ENCODE measurements at regions not wholly inside any gene's neighbourhood (a gene's known extent, or its start where the extent isn't known, plus 50 kb on each side); places are given as distances from the start of the nearest gene placed in this dataset.
"Not testable (repeated sequence)": the region's sequence is repeated elsewhere in the genome, so short reads cannot be mapped to it uniquely, and the experiment has no call there.

DNA sequence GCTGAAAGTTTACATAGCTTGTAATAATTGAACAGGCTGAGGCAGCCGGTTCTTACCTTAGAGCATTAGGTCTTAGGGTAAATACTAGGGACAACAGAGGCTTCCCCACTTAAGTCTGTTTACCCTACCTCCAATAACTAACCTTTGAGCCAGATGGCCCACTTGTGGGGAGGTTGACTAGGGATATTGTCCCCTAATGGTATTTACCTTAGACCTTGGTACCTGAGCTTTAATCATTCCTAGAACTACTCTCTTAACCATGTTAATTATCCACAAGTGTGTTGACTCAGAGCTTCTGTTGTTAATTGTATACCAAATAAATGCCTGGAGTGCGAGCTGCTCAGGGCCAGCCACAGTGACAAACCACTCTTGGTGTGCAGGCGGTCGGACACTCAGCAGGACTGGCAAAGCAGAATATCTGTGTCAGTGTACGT, 299.2 kb downstream of the TRIML1 start:
- not testable (repeated sequence) for DNase-seq

DNA sequence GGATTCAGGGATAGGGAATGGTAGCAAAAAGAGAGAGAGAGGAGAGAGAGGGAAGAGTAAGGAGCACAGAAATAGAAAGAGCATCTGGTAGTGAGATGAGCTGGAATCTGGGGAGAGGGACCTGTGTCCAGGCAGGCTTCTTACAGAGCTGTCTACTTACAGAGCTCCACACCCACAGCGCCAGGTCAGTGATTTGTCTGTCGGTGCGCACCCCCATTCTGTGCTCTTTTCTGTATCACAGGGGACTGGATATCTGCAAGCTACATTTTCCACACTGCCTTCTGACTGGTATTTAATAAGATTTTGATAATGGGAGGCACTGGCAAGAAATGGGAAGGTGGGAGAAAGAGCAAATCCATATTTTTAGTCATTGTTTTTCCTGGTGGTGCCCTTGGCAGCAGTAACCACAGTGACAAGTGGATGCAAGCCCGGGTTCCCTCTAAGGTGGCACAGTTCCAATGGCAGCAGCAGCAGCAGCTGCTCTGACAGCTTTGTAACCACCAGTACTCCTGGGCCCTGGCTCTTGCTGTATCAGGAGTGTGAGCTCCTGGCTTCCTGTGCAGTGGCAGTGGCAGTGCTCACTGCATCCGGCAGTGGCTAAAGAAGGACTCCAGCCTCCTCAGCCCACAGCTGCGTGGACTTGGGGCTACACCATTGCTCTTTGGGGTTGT, 300.5 kb downstream of the TRIML1 start:
- no peak for DNase-seq

DNA sequence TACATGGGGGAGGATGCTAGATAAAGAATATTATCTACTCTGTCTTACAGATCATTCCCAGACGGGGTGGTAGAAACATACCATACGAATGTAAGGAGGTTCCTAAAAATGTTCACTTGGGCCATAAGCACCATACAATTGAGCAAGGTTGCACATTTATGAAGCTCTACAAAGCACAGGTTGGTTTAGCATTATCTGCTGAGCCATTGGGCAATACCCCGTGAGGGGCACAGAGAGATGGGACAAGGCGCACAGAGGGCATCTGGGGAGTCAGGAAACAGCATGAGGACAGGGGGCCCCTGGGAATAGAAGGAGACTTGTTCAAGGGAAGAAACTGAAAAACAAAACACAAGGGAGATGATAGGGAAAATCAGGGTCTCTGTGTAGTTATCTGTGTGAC, 305.3 kb downstream of the TRIML1 start:
- no peak for DNase-seq

DNA sequence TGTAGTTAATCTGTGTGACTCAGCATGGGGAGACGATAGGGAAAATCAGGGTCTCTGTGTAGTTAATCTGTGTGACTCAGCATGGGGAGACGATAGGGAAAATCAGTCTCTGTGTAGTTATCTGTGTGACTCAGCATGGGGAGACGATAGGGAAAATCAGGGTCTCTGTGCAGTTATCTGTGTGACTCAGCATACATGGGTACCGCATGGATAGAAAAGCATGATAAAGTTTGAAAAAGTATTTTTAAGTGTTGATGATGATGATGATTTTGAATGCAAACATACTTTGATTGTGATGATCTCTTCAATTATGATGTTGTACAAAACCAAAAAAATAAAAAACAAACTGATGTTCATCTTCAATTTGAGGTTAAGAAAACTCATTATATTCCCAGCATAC, 309.8 kb downstream of the TRIML1 start:
- not testable (repeated sequence) for DNase-seq

DNA sequence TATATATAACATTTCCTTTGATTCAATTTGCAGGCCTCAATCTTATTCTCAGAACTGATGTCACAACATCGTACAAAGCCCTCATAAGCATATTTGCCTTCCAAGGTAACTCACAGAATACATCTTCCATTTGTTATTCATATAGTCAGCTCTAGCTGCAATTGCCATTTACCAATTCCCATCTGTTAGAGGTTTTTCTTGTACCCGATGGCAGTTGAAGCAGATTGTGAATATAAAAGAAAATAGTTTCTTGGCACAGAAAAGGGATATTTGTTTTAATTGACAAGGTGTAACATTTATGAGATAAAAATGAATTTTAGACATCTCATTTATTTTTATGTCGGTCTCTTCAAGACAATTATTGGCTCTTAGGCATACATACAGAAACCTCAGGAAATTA, 311.3 kb downstream of the TRIML1 start:
- DNase-seq: no peak

DNA sequence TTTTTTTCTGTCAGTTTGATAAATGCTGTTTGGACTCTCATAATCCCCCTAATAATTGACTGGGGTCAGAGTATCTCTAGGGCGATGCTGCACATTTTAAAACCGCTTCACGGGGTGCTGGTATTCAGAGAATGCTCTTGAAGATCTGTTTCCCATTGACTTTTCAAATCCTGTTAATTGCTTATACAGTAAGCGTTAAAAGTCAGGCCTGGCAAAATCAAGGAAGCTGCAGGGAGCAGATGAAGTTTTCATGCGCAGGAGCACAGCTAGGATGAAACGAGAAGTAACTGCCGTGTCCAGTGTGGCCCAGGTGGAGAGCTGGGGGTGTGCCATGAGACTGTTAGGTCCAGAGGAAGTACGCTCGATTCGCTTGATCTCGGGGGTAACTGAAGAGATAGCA, 312.9 kb downstream of the TRIML1 start:
- DNase-seq: no peak

DNA sequence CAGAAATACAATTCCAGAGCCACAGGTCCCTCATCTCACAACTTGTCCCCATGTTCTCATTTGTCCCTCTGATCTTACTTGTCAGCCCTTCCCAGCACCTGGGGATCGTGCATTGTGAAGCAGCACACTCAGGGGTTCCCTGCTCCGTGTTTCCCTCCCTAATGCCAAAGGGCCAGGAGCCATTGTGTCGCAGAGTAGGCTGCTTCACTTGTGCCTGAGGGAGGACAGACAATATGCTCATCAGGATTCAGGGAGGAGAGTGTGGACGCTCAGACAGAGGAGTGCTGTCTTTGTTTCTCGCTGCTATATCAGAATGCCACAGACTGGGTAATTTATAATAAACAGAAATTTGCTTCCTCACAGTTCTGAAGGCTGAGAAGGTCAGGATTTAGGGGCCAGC, 315.3 kb downstream of the TRIML1 start:
- DNase-seq: no peak

DNA sequence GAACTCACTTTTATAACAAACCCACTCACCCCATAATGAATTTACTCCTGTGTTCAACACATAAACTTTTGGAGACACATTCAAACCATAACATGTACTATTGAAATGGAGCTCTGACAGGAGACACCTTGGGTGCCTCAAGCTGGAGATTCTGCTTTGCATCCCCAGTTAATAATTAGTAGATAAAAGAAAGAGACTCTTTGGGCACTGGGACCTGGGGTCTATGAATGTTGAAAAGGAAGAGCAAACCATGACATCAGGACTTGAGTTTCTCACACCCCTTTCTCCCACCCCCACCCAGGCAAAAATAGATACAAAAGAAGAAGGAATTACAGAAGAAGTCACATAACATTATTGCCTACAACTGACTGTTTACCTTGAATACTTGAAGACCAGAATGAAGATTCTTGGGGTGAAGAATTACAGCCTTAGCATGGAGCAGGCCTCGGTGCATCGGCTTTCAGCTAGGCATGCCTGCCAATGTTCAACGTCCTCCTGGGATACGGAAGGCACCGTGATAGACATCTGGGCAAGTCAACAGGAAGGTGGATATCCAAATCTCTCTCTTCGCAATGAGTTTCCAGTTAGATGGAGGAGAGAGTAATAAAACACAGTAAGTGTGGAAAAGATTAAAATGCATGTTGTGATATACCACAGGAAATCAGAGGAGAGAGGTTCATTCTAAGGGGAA, 316.0 kb downstream of the TRIML1 start:
- DNase-seq: no peak

DNA sequence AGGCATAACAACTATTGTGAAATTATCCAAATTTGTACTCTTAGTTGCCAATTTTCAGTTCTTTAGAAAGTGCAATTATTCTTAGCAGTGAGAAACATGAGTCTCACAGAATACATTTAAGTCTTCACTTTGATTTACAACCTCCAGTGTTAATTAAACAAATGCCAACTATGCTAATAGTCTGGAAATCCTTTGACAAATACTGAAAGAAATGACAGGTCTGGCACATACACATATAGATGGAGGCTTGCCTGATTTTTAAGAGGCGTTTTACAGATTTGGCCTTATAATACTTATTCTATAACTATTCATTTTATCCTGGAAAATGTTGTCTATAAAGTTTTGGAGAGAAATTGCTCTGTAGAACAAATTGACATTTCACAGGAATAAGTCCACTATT, 320.1 kb downstream of the TRIML1 start:
- DNase-seq: no peak

DNA sequence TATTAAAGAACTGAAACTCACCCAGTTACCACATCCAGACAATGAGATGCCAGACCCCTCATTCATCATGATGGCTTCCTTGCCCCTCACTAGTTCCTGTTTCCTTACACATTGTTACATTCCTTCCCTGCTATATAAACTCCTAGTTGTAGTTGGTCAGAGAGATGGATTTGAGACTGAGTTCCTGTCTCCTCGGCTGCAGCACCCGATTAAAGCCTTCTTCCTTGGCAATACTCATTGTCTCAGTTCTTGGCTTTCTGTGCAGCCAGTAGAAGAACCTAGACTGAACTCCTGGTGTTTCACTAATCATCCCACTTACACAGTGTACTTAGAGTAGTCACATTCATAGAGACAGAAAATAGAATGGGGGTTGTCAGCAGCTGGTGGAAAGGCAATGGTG, 324.7 kb downstream of the TRIML1 start:
- no peak for DNase-seq

DNA sequence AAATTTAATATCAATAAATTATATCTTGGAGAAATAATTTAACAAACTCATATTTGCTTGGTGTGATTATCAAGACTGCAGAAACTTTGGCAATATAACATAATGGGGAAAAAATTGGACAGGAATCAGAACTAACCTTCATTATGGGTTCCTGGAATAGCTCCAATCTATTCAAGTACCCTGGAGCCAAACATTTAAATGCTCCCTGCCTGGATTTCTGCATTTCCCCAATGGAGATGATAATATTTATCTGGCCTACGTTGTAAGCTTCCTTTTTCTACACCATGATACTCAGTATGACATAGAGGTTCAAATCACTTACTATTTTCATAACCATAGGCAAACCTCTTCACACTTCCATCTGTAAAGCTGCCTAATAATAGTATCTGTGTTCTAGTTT, 326.8 kb downstream of the TRIML1 start:
- DNase-seq: no peak

DNA sequence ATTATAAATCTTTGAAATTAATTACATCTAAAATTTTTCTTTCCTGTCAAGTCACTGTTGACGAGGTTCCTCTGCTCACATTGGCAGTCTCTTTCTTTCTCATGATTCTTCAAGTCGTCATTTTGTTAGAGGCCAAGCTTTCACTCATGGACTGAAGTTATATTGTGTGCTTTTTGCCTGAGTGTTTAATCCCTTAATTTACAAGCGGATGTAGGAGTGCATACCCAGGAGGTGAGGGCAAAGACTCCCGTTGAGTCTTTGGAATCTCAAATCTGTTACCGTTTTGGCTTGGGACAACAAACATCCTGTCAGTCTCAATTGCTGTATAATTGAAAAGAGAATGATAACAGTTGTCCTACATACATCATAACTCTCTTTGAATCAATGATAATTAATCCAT, 345.0 kb downstream of the TRIML1 start:
- DNase-seq: no peak

DNA sequence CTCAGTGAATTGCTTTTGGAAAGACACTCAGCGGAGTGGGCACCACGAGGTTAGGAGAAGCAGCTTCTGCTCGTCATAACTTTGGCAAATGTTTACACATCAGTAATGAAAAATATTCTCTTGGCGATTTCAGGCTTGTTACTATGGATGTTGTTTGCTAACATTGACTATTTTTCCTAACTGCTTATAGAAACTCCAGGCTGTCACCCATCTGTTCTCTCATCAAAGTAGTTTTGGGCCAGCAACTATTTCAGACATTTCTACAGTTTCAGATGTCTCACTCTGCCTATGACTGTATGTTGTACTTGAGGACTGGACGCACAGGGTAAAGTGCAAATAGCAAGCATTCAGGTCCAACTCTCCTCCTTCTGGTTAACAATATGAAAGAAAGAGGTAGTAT, 346.7 kb downstream of the TRIML1 start:
- no peak for DNase-seq

DNA sequence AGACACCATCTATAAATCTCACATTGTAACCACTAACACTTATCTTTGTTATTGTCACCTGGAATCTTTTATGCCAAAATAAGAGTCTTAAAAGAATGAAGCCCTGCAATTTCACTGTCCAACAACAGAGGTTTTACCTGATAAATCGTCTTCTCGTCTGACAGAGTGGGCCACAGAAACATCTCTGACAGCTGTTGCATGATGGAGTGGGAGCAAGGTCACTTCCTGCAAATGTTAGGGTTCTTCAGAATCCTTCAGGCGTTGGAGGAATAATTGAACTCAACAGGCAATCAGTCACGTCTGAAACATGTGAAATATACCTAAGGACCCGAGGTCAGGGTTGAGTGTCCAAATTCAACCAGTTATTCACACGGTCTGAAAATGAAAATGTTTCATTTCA, 353.6 kb downstream of the TRIML1 start:
- no peak for DNase-seq

DNA sequence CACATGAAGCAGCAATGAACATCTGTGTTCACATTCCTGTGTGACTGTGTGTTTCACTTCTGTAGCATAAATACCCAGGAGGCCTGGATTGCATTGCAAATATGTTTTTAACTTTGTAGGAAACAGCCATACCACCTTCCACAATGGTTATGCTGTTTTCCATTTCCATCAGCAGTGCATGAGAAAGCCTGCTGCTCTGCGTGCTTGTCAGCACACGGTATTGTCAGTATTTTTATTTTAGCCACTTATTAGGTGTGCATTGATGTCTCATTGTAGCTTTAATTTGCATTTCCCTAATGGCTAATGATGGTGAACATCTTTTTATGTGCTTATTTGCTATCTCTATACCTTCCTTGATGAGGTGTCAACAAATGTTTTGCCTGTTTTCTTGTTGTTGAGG, 355.9 kb downstream of the TRIML1 start:
- DNase-seq: no peak

DNA sequence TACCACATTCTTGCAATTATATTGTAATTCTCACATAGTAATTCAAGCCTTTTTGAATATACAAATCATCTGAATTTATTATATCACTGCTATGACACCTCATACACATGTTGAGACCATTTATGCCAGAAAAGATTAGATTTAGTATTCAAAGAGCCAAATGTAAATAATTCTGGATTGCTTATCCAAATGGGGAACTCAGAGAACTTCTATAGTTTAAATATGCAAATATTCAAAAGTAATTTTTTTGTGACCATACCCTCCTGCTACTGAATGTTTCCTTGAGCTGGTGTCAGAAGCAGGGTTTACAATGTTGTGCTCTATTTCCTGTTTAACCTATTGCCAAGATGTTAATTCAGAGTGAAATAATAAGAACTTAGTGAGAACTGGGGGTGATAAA, 372.2 kb downstream of the TRIML1 start:
- no peak for DNase-seq

DNA sequence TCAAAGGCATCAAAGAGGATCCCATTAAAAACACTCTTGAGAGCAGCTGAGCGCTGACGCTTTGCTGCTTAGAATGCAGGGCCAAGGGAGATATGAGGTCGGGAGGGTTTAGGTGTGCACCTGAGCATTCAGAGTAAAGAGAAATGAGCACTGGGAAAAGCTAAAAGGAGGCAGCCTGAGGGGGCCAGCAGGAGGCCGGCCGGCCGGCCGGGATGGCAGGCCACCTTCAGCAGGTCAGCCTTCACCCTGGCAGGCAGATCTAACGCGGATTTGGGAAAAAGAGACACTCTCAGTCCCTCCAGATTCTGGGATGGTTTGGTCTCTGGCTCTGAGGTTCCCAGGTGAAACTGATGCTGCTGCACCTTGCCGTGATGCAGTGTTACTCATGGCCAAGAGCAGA, 393.5 kb downstream of the TRIML1 start:
- no peak for DNase-seq

DNA sequence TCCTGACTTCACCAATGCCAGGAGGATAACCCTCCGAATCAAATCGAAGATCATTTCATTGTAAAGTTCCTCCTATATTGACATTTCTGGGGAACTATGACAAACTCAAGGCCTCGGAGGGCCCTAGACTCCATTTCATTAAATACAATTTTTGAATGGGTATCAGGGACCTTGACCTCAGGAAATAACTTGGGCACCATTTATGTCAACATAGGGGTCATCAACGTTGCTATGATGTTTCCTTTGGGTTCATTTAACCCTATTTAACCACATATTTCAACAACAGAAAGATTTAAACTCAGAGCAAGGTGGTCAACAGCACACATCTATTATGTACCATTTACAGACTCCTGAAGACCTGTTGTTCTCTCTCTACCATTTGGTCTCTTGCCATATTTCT, 395.1 kb downstream of the TRIML1 start:
- no peak for DNase-seq

DNA sequence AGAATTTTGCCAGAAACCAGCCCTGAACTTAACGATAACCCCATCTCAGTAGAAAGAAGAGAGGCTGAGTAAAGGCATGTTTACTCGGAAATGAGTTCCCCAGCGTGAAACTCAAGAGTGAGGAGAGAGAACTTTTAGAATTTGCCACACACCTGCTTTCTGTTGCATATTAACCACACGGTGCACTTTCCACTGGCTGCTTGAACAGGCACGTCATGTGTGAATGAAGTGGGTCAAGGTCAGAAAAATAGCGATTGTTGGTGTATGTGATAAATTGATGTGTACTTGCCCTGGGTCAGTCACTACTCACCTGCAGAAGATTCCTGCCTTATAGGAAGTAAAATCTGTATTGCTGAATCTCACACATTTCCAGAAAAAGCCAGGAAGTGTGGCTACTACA, 395.7 kb downstream of the TRIML1 start:
- DNase-seq: no peak

DNA sequence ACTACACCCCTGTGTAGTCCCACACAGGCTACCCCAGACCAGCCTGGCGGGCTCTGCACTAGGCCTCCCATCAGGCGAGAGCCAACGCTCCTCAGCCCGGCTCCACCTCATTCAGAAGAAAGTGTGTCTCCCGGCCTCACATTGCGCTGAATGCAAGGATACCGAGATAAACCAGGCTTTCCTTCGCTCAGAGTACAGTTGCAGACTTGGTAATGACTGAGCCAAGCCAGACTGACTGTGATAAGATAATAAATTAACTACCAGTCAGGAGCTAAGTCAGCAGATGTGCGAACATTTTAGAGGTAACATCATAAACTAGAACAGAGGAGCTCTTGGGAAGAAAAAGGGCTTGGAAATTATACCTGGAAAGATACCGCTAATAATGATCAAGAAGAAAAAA, 397.6 kb downstream of the TRIML1 start:
- no peak for DNase-seq

DNA sequence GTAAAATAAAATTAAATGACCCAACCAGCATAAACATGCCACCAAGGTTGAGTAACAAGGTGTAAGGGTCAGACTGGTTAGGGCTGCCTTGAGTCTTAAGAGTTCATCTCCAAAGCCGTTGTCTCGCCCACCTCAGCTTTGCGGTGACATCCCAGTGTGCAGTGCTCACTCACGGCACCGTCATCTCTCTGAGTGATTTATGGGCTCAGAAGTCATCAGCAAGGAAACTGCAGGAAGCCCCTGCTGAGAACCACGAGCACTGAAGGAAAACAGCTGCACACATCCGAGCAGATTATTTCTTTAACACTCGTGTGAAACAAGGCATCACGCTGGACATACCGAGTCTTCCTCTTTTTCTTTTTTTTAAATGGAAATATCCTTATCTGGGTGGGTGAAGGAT, 411.1 kb downstream of the TRIML1 start:
- DNase-seq: no peak

DNA sequence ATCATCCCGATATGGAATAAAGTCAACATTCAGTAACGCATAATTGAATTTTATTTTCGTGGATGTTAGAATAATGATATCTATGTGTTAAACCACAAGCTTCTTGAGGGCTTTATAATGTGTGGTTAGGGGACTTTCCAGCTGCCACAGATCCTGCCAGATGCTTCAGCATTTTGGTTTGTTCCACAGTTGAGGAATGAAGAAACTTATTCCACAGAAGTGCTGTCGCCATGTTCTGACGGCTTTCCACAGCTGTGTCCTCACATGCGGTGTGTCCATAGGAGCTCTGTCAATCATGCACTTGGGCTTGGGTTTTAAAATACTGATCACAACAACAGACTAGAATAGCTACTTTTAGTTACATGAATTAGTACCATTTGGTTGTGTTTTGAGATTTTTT, 411.9 kb downstream of the TRIML1 start:
- DNase-seq: no peak

DNA sequence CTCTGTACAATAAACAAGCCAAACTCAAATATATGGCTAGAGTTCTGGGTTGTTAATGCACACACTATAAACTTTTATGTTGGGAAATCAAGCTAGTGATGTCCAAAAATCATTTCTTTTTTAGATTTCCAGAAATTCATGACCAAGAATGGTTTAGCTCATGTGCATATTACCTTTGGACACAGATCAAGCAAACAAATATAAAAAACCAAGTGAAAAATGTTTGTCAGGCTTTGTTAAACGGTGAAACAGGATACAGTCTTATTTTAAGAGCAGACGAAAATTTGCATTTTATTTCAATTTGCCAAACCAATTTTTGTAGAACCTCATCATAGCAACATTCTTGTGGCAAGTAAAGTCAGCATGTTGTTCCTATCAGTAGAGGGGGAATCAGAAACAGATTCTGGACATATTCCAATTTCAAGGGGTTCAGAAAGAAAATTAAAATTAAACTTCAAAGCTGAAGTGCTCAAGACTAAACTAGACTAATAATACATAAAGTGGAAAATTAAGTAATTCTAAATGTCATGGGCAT, 413.6 kb downstream of the TRIML1 start:
- DNase-seq: no peak

DNA sequence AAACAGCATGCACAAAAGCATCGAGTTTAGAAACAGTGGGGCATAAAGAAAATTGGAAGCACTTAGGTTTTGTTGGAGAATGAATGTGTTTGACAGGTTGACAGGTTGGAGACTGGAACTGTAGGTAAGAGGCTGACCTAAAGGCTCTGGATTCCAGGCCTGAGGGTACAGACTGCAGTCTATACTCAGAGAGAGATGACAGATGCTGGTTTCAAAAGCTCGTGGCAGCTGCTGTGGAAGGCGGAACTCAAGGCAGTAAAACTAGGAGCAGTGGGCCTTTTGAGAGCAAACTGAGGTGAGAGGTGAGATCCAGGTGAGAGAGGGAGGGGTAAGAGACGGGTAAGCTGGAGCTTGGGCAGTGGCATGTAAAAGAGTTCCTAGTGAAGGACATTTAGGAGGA, 415.2 kb downstream of the TRIML1 start:
- no peak for DNase-seq

DNA sequence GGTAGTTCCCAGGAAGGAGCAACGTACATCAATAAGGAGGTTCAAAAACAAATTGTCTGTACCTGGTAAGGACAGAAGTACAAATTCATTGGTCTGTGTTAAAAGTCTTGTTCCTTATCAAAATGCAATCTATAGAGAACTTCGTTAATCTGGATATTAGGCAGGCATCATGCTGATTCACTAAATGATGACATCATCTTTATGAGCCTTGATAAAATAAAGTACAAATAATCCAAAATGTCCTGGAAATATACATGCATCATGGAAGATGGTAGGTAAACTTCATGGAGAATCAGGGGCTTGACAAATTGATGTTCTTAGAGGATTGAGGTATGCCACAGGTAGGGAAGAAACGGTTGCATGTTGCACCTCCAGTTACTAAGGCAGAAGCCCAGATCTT, 433.9 kb downstream of the TRIML1 start:
- no peak for DNase-seq

All from NCI-H446 treated with DMSO at 0.1 percent for 48 hours (cell line).